Common myeloid progenitor, CD34-positive (primary cell): ENCODE measurements at regions not wholly inside any gene's neighbourhood (a gene's known extent, or its start where the extent isn't known, plus 50 kb on each side); places are given as distances from the start of the nearest gene placed in this dataset.

ENCODE experiments used
- CTCF ChIA-PET: fragments of 350-600 bp; sonication (Branson Sonifier 250); formaldehyde crosslinking; loops from one replicate; lab custom pipeline; 2021; ENCODE audit warnings: antibody characterized with exemption; lab: Charles Lee
- POLR2A ChIA-PET: fragments of 350-600 bp; sonication (Branson Sonifier 250); formaldehyde crosslinking; loops from one replicate; lab custom pipeline; 2021; ENCODE audit warnings: antibody characterized with exemption; lab: Charles Lee
- DNase-seq, 3 donors: peaks; one replicate each; pipeline versions ENCODE4 v3.0.0 to v3.0.0-alpha.2; 2013
- H3K27ac ChIP-seq, 2 experiments: 1 replicate in 1 of 2; 2 replicates in 1 of 2; pipeline ENCODE4 v1.7.0; 2013; ENCODE audit warnings: inconsistent platforms in 2 of 2, low read length in 2 of 2, mild to moderate bottlenecking in 2 of 2, low read depth in 1 of 2, moderate library complexity in 1 of 2; ENCODE audit not compliant: severe bottlenecking in 2 of 2, insufficient read depth in 1 of 2, poor library complexity in 1 of 2
- H3K27me3 ChIP-seq, 5 experiments: replicated peaks in 2 of 5; 1 replicate in 3 of 5; 2 replicates in 2 of 5; pipeline versions ENCODE4 v1.6.1 to v1.7.0; 2013; ENCODE audit warnings: low read length in 4 of 5, mild to moderate bottlenecking in 2 of 5, moderate library complexity in 2 of 5, inconsistent platforms in 1 of 5; ENCODE audit not compliant: insufficient read depth in 5 of 5, control insufficient read depth in 4 of 5
- H3K36me3 ChIP-seq, 4 experiments: 1 replicate in 2 of 4; 2 replicates in 2 of 4; pipeline versions ENCODE4 v1.6.1 to v1.7.0; 2013; ENCODE audit warnings: low read length in 3 of 4, control low read depth in 1 of 4, mild to moderate bottlenecking in 1 of 4; ENCODE audit not compliant: control insufficient read depth in 4 of 4, insufficient read depth in 4 of 4
- H3K4me1 ChIP-seq, 4 experiments: 1 replicate in 3 of 4; 2 replicates in 1 of 4; pipeline versions ENCODE4 v1.6.1 to v1.7.1; 2013; ENCODE audit warnings: low read length in 3 of 4, mild to moderate bottlenecking in 3 of 4, control low read depth in 1 of 4, inconsistent platforms in 1 of 4, moderate library complexity in 1 of 4; ENCODE audit not compliant: control insufficient read depth in 4 of 4, insufficient read depth in 4 of 4; ENCODE audit errors: control extremely low read depth in 1 of 4
- H3K4me3 ChIP-seq, 7 experiments: 1 replicate in 4 of 7; 2 replicates in 3 of 7; pipeline versions ENCODE4 v1.5.1 to v1.7.0; 2013; ENCODE audit warnings: mild to moderate bottlenecking in 7 of 7, low read length in 6 of 7, moderate library complexity in 6 of 7, inconsistent platforms in 2 of 7, low read depth in 2 of 7, control low read depth in 1 of 7; ENCODE audit not compliant: insufficient read depth in 4 of 7, control insufficient read depth in 1 of 7; ENCODE audit errors: extremely low read depth in 1 of 7
- H3K9me3 ChIP-seq, 5 experiments: 1 replicate in 4 of 5; 2 replicates in 1 of 5; pipeline versions ENCODE4 v1.6.1 to v1.7.1; 2013; ENCODE audit warnings: low read length in 4 of 5, mild to moderate bottlenecking in 2 of 5, inconsistent platforms in 1 of 5, low read depth in 1 of 5, moderate library complexity in 1 of 5; ENCODE audit not compliant: control insufficient read depth in 4 of 5, insufficient read depth in 2 of 5; ENCODE audit errors: control extremely low read depth in 1 of 5
- WGBS: methylation state at CpG from one replicate; pipeline ENCODE4 v1.1.5; 2013; ENCODE audit not compliant: insufficient coverage; 5-methylcytosine and 5-hydroxymethylcytosine counted together

DNA sequence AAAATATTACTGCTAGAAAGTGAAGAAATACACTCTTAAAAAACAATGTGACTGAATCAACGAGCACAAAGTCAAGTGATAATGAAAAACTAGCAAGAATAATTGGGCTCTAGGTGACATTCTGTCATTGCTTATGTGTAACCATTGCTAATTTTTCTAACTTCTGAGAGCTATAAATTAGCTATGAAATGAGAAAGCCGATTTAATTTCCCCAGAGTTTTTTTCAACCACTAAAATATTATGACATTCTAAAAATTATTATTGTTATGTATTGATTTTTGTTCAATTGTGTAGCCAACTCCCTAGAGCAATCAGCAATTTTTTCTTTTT lies 458.6 kb upstream of the ATXN8OS start:
- WGBS = 83% methylated on average over 1 of the region's 2 CpGs
- POLR2A ChIA-PET = no interaction called here

DNA sequence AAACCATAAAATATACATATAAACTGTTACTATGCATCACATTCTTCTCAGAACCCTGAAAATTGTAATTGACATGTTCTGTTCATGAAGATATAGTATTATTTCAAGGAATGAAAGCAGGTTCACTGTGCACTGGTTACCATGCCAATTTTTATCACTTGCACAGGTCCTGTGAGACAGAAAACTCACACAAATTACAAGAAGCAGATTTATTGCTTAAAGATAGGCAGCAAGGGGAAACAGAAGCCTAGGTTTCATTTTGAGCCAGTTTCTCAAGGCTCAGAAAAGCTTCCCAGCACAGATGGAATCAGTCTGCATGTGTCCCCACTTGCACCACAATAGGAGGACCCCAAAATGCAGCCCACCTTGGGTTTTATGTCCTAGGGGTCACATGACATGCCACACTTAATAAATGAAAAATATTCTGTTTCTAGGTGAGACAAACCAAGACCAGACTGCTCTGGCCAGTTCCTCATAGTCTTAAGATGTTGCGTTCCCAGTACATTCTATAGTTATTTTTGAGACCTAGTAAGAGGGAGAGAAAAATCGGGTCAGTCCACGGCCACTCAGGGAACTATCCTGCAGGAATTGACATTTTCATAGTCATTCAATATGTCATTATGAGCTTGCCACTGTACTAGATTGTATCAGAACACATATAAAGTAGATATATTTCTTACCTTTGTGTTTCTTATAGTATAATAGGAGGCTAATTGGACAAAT lies 459.1 kb upstream of the ATXN8OS start:
- Histone ChIP-seq H3K27me3 (no peaks in the 10 kb centered on the region), H3K4me3 (no peak overlapping the region), H3K4me1 (no peaks in the 10 kb centered on the region), H3K27ac (no peak overlapping the region), H3K36me3 (no peaks in the 10 kb centered on the region), H3K9me3 (peaks cover 0 to 5% (median 1%) of the 10 kb centered on the region in 5 experiments)
- DNase-seq = no peak
- no CpG with 5 or more reads among the region's 3 CpGs for WGBS
- ChIA-PET POLR2A (no interaction called here), CTCF (no interaction called here)

More for the DNA sequence above, 458.6 kb upstream of the ATXN8OS start:
- H3K9me3 ChIP-seq = peaks cover 0 to 5% (median 1%) of the 10 kb centered on the region in 5 experiments
- no peaks in the 10 kb centered on the region for H3K36me3 ChIP-seq
- no peaks in the 10 kb centered on the region for H3K27me3 ChIP-seq
- no peak overlapping the region for H3K27ac ChIP-seq
- H3K4me3 ChIP-seq = no peak overlapping the region
- no peak for DNase-seq
- H3K4me1 ChIP-seq = no peaks in the 10 kb centered on the region
- CTCF ChIA-PET = no interaction called here

DNA sequence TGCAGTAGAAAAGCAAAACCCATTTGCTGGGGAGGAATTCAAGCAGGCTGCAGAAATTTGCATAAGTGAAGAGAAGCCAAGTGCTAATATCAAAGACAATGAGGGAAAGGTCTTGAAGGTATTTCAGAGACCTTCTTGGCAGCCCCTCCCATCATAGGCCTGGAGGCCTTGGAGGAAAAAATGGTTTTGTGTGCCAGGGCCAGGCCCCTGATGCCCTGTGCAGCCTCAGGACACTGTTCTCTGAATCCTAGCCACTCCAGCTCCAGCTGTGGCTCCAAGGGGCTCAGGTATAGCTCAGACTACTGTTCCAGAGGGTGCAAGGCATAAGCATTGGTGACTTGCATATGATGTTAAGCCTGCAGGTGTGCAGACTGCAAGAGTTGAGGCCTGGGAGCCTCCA lies 463.2 kb upstream of the ATXN8OS start:
- POLR2A ChIA-PET = no interaction called here
- no peak overlapping the region for H3K27ac ChIP-seq
- no peaks in the 10 kb centered on the region for H3K36me3 ChIP-seq
- H3K4me1 ChIP-seq = no peaks in the 10 kb centered on the region
- no peak overlapping the region for H3K4me3 ChIP-seq
- CTCF ChIA-PET = no interaction called here
- no peak for DNase-seq
- no peaks in the 10 kb centered on the region for H3K27me3 ChIP-seq
- H3K9me3 ChIP-seq = peaks cover 0 to 5% (median 1%) of the 10 kb centered on the region in 5 experiments

DNA sequence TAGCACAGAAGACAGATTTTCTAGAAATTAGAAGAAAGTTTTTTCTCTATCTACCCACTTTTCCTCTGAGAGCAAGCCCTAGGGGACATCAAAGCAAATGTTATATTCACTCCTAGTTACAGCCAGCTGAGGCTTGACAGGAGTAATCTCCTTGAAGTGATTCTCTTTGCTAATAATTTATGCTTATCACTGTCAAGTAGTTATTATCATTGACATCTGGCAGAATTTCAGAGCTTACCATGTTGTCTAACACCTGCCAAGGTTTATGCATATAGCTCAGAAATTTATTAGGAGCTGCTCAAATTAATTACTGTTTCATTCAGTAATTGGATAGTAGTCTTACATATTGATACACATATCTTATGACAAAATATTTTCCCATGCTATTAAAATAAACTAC lies 465.9 kb upstream of the ATXN8OS start:
- no peak overlapping the region for H3K27ac ChIP-seq
- H3K36me3 ChIP-seq = no peaks in the 10 kb centered on the region
- CTCF ChIA-PET = no interaction called here
- POLR2A ChIA-PET = no interaction called here
- no peak overlapping the region for H3K4me3 ChIP-seq
- H3K9me3 ChIP-seq = peaks cover 0 to 5% (median 1%) of the 10 kb centered on the region in 5 experiments
- DNase-seq = no peak
- H3K27me3 ChIP-seq = no peaks in the 10 kb centered on the region
- H3K4me1 ChIP-seq = no peaks in the 10 kb centered on the region

DNA sequence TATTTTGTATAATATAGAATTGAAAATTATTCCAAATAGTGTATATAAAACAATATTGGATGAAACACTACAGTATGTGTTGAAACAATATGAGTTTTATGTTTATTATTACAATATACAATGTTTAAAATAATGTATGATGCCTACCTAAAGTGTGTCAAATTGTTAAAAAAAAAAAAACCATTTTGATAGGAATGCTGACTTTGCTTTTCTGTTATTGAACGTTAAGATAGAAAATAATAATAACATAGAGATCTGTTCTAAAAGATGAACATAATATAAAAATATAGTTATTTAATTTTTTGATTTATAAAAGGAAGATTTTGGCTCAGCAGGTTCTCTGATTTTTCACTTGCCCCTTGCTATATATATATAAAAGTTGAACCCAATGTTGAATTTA lies 474.6 kb upstream of the ATXN8OS start:
- ChIA-PET CTCF (no interaction called here), POLR2A (no interaction called here)
- H3K4me3 ChIP-seq = no peak overlapping the region

DNA sequence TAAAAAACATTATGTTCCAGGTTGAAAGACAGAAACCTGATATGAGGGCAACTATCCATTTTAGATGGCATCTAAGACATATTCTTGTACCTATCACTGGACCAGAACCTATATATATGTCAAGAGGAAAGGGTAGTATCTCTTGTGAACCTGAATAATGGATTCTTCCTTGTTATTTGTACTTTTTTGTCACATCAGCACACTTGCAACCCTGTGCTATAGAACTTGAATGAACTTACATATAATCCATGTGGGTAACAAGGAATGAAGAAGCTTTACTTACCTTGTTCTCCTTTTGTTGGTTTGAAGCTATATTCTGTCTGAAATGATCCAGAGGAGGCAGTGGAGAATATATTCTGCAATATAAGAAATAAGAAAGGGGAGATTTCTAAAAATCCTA lies 483.7 kb upstream of the ATXN8OS start:
- POLR2A ChIA-PET = no interaction called here
- no peaks in the 10 kb centered on the region for H3K4me1 ChIP-seq
- H3K4me3 ChIP-seq = no peak overlapping the region
- no peak overlapping the region for H3K27ac ChIP-seq
- no peak for DNase-seq
- H3K36me3 ChIP-seq = no peaks in the 10 kb centered on the region
- H3K9me3 ChIP-seq = no peaks in the 10 kb centered on the region
- CTCF ChIA-PET = no interaction called here
- no peaks in the 10 kb centered on the region for H3K27me3 ChIP-seq

More for the DNA sequence above, 474.6 kb upstream of the ATXN8OS start:
- no peak overlapping the region for H3K27ac ChIP-seq
- no peak for DNase-seq
- no CpG with 5 or more reads among the region's 1 CpG for WGBS
- no peaks in the 10 kb centered on the region for H3K9me3 ChIP-seq
- H3K4me1 ChIP-seq = no peaks in the 10 kb centered on the region
- no peaks in the 10 kb centered on the region for H3K36me3 ChIP-seq
- H3K27me3 ChIP-seq = no peaks in the 10 kb centered on the region

DNA sequence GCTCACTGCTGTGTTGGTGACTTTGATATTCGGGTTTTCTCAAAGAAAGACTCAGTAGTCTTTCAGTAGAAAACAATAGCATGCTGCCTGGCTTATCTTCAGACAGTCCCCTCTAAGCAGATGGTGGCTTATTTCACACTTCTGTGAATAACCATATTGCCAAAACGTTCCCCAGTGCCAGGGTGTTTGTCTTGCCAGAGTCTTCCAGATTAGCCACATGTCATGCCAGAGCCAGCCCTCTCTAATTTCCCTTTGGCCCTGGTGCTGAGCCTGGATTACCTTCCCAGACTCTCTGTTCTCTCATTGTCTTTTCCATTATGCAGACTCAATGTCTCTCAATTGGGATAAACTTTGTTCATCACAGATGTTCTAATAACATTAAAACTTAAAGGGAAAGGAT lies 488.0 kb upstream of the ATXN8OS start:
- 88% methylated on average over 2 of the region's 2 CpGs for WGBS
- H3K9me3 ChIP-seq = no peaks in the 10 kb centered on the region
- H3K27ac ChIP-seq = no peak overlapping the region
- H3K4me3 ChIP-seq = no peak overlapping the region
- H3K4me1 ChIP-seq = no peaks in the 10 kb centered on the region
- DNase-seq = no peak
- CTCF ChIA-PET = no interaction called here
- no peaks in the 10 kb centered on the region for H3K36me3 ChIP-seq
- H3K27me3 ChIP-seq = no peaks in the 10 kb centered on the region
- POLR2A ChIA-PET = no interaction called here
